GM11168 (cell line): ENCODE measurements at regions not wholly inside any gene's neighbourhood (a gene's known extent, or its start where the extent isn't known, plus 50 kb on each side); places are given as distances from the start of the nearest gene placed in this dataset.

Source experiments
- in situ Hi-C: fragments of 300-500 bp; cut with MboI; formaldehyde crosslinking; loops from one replicate; pipeline ENCODE4 v1.12.0; 2022; ENCODE audit warnings: low sequenced_read_pairs; ENCODE audit not compliant: unreplicated experiment

DNA sequence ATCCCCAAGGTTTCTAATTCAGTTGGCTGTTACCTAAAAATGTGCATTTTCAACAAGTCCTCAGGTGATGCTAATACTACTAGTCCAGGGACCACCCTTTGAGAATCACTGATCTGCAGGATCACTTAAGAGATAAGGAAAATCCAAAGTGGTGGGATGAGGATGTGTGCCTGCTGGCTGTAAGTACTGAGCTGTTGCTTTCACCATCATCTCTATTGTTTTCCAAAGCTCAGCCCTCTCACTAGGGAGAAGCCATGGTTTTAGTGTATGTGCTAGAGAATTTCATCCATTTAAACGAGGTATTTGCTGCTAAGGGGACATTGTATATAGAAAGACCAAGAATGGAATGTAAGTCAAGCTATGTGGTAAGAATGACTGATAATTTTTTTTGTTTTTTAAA lies 202.3 kb downstream of the KIF21A start:
- in situ Hi-C loops: no loop called here

DNA sequence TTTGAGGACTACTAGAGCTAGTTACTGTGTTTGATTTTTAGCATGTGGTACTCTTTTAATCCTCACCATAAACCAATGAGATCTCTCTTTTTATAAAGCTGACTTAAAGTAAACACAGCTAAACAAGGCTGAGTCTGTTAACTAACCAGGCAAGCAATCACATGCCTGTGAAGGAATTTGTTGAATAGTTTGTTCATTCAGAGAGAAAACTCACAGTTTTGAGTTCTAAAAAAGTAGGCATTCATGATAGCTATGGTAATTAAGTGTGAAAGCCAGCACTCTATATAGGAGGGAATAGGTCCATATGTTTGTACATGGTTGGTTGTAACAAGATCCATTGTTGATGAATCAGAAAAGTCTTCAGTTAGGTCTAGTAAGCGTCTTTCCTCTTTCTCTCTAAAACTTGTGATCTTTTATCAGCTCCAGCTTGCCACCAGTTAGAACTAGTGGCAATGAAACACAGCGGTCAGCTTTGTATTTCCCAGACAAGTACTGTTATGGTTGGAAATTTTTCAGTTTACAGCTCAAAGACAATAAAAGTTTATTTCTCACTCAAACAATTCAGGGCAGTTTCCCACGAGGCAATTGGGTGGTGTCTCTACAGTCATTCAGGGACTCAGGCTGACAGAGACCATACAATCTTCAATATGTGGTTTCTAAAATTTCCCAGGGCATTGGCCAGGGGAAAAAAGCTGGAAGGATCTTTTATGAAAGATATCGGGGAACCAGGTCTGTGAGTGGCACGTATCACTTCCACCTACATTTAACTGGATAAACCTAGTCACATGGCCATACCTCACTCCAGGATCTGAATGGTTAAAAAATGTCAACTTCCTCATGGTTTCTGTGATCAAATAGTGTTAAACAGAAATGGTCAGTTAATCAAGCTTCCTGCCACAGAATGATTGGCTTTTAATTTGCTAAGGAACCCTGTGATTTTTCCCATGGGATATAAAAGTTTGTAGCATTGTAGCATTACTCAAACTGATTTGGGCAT lies 203.1 kb downstream of the KIF21A start:
- in situ Hi-C loops: no loop called here

DNA sequence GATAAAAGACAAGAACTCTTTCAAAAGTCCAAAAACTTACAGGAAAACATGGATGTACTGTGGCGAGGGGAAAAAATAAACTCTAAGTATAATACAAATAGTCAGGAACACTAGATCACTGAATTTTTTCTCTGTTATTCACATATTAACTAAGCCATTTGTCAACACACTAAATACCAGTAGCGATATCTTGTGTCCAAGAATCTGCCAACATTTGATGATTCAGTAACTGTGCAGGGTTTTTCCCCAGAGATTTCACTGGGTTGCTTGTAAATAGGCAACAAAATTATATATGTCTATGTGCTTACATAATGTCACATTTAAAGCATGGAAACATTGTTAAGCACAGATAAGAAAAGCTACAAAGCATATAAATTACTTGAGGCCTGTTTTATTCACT lies 205.9 kb downstream of the KIF21A start:
- in situ Hi-C loops: no loop called here

DNA sequence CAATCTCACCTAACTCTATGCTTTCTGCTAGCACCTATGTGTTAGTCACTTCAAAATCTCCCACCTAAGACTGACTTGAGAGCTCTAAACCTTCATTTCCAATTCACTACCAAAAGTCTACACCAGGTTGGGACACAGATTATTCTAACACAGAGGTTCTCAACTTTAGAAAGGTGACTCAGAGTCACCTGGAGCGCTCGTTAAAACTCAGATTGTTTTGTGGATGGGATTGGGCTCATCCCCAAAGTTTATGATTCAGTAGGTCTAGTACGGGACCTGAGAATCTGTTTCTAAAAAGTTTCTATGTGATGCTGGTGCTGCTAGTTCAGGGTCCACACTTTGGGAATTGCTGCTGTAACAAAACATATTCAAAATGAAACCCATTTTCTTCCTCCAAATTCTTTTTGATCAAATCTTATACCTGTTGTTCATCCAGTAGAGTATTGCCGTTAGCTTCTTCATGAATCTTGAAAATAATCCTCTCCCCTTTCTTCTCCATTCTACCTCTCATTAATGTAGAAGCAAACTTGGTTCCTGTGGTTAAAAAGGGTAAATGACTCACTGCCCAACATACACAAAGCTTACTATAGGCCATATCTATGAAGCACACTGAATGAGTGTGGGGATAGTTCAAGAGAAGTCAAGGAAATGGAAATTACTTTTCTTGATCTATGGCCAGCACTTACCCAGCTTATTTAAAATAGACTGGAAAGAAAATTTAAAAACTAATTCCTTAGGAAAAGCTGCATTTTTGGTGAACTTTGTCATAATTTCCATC lies 206.7 kb downstream of the KIF21A start:
- in situ Hi-C loops: no loop called here

DNA sequence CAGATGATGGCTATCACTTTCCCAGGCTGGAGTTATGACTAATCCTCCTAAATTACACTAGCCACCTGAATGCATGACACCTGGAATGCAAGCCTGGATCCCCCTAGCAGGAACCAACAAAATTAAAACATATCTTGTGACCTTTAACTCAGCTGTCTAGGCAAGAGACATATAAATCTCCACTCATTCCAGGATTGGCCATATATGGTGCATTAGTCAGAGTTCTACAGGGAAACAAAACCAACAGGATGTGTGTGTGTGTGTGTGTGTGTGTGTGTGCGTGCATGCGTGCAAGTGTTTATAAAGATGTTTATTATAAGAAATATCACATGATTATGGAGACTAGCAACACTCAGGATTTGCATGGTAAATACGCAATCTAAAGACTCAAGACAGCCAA lies 212.8 kb downstream of the KIF21A start:
- in situ Hi-C loops: no loop called here

DNA sequence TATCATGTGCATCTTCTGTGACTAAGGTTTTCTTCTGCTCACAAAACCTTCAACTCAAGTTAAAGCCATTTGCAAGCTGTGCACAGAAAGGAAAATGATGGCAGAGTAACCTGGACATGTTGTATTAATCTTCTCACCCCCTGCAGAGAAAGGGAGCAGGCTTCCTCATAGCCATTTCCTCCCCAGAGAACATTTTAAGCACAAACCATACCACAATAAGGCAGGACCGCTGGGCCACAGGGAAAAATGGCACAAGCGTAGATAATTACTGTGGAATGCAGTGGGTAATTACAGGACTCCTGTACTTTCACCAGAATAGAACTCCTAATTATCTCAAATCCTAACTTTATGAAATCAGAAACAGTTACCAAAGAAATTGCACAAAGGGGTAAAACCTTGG lies 215.7 kb downstream of the KIF21A start:
- in situ Hi-C loops: no loop called here

DNA sequence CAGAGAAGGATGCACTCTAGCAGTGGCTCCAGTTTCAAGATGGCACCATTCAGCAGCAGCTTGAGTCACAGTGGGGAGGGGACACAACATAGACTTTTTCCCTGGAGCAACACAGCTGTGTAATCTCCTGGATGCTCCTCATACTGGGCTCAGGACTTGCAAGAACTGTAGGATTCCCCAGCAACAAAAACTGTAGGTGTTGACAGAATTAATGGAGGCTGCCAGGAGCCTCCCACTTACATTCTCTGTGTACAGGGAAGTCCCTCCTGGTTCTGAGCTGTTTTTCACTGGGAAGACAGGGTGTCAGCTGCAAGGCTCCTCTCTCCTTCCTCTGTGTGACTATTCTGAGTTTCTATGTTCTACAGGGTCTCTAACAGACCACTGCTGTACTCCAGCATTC lies 217.9 kb downstream of the KIF21A start:
- in situ Hi-C loops: no loop called here

DNA sequence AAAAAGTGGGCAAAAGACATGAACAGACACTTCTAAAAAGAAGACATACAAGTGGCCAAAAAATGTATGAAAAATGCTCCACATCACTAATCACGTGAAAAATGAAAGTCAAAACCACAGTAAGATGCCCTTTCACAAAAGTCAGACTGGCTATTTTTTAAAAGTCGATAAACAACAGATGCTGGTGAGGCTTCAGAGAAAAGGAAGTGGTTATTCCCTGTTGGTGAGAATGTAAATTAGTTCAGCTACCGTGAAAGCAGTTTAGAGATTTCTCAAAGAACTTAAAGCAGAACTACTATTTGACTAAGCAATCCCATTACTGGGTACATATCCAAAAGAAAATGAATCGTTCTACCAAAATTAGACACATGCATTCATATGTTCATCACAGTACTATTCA lies 237.0 kb downstream of the KIF21A start:
- in situ Hi-C loops: no loop called here

DNA sequence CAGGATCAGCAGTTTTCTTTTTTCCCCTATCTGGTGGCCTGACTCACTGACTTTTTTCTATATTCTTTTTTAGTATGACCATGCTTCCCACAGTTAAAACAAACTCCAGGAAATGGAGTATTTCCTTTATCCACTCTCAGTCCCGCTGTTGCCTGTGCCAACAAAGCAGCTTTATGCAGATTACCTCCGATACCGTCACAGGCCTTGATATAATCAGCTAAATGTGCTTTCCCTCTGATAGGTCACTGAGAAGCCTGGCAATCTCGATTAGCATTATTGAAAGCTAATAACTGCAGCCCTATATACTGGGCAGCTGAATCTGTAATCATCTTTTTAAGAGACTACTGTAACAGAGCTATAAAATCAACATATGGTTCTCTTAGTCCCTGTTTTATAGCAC lies 243.6 kb downstream of the KIF21A start:
- in situ Hi-C loops: no loop called here

DNA sequence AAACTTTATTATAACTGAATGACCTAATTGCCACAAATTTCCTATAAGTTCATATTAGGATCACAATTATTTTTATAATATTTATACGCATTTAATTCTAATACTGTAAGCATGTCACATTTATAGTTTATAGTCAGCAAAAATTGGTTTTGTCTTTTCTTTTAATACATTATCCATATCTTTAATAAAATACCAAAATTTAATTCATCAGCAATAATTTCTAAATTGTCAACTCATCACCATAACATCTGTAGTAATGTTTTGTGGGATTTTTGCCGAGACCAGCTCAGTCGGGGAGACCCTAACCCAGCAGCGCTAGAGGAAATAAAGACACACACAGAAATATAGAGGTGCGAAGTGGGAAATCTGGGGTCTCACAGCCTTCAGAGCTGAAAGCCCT lies 254.2 kb downstream of the KIF21A start:
- in situ Hi-C loops: no loop called here

DNA sequence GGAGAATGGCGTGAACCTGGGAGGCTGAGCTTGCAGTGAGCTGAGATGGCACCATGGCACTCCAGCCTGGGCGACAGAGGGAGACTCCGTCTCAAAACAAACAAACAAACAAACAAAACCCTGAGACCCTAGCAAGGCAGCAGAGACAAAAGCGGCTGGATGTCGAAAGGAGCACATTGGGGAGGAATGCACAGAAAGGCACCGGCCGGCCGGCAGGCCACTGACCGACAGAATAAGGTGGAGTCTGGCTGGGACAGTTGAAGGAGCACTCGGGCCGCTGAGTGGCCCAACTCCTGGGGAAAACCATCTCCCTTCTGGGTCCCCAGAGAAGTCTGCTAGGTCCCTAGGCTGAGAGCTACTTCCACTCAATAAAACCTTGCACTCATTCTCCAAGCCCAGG lies 256.2 kb downstream of the KIF21A start:
- in situ Hi-C loops: no loop called here

DNA sequence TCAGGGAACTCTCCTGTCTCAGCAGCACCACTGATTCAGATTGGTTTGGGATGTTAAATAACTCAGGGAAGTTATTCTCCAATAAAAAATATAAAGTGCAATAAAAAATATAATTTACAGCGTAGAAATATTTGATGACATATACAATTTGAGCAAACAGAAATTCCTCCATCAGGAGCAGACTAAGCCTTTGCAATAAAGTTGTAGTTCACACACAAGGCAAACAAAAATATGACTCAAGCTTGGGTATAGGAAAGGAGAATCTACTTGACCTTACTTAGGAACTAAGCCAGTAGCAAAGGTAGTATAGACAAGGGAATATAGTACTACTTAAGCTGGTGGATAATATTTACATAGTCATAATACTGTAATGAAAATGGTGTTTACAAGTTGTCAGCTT lies 264.1 kb downstream of the KIF21A start:
- in situ Hi-C loops: no loop called here

DNA sequence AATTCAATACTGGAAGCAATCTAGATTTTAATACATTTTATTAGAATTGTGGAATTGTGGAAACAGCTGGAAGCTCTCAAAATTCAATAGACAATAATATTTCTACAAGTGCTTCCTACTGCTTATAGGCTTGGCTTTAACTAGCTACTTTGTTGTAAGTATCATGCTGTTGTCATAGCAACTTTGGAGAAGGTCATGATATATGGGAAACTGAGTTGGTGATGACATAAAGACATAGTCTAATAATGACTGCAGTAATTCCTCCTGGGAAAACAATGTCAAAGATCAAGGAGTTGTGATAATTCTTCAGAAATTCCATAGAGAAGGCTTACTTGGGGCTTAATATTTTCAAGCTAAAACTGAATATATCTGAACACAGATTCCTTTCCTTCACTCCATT lies 266.6 kb downstream of the KIF21A start:
- in situ Hi-C loops: no loop called here

DNA sequence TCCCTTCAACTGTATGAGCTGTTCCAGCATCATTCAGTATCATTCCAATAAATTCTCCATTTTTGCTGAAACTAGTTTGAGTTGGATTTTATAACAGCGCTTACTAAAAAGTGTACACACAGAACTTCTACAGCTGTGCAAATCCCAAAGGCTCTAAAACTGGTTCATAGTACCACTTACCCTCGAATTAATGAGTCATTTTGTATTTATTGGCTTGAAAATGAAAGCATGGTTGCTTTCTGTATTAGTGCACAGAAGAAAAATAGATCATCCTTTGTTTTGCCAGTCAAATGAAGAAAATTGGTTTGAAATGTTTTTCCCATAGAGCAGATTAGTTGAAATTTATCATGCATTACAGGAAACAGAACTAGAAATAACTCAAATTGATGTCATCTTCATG lies 268.3 kb upstream of the CPNE8 start:
- in situ Hi-C loops: no loop called here

DNA sequence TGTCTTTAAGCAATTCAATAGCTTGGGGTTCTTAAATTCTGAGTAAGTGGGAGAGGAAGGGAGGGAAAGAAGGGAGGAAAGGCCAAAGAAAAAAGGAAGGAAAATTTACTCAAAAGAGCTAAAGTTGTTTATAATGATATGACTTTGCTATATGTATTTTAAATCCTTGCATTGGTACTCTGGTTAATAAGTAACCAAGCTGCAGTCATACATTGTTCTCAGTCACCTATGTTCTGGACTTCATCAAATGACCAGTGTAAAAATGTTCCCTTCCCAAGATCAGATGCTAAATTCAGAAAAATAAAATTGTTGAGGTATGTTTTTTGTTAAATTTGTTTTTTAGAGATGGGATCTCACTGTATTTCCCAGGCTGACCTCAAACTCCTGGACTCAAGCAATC lies 259.9 kb upstream of the CPNE8 start:
- in situ Hi-C loops: no loop called here

DNA sequence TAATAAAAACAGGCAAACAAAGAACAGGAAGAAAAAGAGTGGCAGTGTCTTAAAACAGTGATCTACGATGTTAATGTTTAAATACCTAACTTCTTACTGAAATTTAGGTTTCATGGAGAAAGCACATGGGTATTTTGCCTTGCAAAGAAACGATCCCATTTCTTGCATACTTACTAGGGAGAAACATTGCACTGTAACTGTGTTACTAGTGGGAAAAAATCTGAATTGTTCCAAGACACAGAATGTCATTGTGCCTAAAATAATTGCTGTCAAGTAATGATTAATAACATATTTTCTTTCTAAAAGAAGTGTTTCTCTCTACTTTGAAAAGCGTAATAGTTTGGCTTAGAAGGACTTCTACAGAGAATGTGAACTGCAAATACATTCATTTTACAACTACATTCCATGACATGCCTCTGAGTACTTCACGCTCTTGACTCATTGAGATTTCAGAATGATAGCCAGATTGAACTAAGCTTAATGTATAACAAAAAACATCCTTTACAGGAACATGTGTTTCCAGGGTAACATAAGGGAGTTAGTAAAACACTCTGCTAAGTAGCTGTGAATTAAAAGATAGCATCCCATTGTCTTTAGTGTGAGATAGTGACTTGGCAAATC lies 256.2 kb upstream of the CPNE8 start:
- in situ Hi-C loops: no loop called here

DNA sequence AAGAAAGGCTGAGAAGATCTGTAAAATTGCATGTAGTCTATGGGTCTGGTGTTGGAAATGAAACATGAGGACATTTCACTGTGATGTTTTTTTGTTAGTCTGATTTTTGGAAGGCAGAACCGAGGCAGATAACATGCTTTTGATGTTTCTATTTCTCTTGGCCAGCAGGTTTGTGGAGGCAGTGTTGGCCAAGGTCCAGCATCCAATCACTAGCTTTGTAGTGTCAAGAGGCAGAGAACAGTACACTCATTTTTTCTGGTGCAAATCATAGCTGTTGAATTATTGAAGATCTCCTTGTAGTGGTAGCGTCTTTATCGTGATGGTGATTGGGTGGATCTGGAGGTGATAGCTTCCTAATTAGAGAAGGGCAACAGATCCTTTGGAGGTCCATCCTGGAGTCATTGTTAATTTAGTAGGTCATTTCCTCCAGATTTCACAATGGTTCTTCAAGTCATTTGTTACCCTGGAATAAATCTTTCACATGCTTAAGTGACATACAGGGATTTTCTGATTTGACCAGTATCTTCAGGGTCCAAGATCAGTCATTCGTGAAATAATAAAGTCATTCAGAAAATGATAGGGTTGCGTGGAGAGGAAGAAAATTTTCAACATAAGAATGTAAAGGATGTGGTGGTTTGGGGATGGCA lies 252.4 kb upstream of the CPNE8 start:
- in situ Hi-C loops: no loop called here

DNA sequence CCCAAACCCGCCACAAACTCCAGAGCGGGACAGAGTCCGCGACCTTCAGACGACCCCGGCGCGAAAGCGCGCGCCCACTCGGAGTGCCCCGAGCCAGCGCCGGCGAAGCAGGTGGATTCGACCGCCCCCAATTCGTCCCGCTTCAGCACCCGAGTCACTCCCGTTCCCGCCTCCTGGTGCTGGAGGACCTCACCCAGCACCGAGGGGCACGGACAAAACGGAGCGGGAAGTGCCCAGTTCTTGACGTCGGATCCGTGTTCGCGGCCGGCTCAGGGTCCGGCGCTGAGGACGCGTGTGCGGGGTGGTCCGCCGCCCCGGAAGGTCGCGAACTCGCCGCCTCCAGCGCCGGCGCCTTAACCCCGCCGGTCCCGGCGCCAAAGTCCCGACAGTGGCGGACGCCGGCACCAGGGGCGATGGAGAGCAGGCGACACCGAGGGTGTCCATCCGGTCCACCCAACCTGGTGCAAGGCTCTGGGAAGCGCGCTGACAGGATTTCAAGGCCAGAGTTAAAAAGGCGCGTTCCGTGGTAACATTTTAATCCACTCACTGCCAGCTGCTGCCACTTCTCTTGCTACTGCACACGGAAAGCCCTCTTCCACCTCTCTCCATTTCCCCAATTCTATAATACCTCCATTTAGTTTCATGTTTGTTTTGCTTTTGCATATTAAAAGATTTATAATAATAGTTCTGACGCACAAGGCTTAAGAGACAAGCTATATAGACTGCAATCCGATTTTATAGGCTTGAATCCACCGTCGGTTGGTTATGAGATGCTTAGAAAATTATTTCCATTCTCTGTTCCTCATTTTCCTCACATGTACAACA lies 240.0 kb upstream of the CPNE8 start:
- in situ Hi-C loops: no loop called here

DNA sequence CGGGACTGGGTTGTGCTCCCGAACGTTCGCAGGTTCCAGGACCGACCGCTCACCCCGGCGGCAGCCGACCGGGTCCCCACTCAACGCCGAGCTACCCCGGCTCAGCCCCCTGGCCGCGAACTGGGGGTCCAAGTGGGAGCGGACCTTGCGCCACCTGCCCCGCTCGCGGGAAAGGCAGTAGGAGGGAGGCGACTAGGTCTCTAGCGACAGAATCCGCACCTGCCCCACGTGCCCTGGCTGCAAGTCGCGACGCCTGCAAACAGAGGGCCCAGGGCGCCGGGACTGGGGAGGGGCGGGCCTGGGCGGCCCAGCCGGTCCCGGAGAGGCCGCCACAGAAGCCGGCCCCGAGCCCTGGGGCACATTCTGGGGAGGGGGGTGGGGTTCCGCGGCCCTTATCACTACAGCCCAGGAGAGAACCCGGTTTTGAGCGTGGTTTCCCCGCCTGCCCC lies 239.2 kb upstream of the CPNE8 start:
- in situ Hi-C loops: no loop called here

DNA sequence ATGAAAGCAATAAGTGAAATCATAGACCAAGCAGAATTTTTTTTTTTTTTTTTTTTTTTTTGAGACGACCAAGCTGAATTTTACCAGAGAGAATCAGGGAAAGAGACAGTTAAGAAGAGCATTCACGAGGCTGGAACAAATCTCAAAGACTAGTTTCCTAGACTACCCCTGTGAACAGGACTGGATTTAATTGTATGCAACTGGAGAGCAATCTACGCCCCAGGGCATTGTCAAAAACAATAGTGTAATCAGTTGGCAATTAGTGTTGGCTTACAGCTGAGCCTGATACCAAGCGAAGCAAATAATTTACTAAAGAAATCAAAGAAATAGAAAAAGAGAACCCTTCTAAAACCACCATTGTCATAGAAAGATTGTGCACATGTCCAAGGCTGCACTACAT lies 232.9 kb upstream of the CPNE8 start:
- in situ Hi-C loops: no loop called here
